ENCODE measurements at regions not wholly inside any gene's neighbourhood (a gene's known extent, or its start where the extent isn't known, plus 50 kb on each side); places are given as distances from the start of the nearest gene placed in this dataset.

DNA sequence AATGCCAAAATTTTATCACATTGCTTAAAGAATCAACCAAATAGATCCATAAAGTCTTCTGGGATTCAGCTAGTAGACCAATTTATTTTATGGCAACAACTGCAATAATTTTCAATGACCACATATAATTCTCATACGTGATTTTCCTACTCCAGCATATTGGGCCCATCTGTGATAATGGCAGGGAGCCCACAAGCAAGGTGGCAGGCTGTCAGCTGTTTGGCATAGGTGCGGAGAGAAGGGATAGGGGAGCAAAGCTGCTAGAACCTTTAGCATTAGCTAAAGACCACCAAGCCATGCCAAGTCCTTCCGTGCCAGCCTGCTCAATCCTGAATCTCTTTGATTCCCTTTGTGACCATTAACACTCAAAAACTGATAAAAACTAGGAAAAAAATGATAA lies 721.2 kb downstream of the XPNPEP1 start:
- TF ChIP-seq POLR2A (IDR thresholded peaks at IDR 0.05) = no peak
- TF ChIP-seq, protein P1, sequence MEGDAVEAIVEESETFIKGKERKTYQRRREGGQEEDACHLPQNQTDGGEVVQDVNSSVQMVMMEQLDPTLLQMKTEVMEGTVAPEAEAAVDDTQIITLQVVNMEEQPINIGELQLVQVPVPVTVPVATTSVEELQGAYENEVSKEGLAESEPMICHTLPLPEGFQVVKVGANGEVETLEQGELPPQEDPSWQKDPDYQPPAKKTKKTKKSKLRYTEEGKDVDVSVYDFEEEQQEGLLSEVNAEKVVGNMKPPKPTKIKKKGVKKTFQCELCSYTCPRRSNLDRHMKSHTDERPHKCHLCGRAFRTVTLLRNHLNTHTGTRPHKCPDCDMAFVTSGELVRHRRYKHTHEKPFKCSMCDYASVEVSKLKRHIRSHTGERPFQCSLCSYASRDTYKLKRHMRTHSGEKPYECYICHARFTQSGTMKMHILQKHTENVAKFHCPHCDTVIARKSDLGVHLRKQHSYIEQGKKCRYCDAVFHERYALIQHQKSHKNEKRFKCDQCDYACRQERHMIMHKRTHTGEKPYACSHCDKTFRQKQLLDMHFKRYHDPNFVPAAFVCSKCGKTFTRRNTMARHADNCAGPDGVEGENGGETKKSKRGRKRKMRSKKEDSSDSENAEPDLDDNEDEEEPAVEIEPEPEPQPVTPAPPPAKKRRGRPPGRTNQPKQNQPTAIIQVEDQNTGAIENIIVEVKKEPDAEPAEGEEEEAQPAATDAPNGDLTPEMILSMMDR (IDR thresholded peaks at IDR 0.05) = no peak

All from heart left ventricle (tissue), 13 donors.